Prostate gland (tissue), 2 donors: ENCODE measurements at regions not wholly inside any gene's neighbourhood (a gene's known extent, or its start where the extent isn't known, plus 50 kb on each side); places are given as distances from the start of the nearest gene placed in this dataset.
"Not testable (repeated sequence)": the region's sequence is repeated elsewhere in the genome, so short reads cannot be mapped to it uniquely, and the experiment has no call there.

Experiments used
- DNase-seq: peaks from one replicate; pipeline ENCODE4 v3.0.0-alpha.2; 2019; ENCODE audit warnings: low spot score
- H3K27ac ChIP-seq, 2 donors: fragments of 200-600 bp; sonication (generic); 2 replicates each; pipeline ENCODE4 v1.5.1; 2017 to 2019
- H3K27me3 ChIP-seq: fragments of 200-600 bp; sonication (generic); replicated peaks from 2 replicates; pipeline ENCODE4 v1.5.1; 2019; ENCODE audit not compliant: insufficient read depth
- H3K36me3 ChIP-seq, 2 donors: fragments of 200-600 bp; sonication (generic); 1 replicate in 1 of 2; 2 replicates in 1 of 2; pipeline versions ENCODE4 v1.5.1 to v1.8.1; 2017 to 2019
- H3K4me1 ChIP-seq: fragments of 200-600 bp; sonication (generic); replicated peaks from 2 replicates; pipeline ENCODE4 v1.5.1; 2019
- H3K4me3 ChIP-seq, 2 donors: fragments of 200-600 bp; sonication (generic); 2 replicates each; pipeline ENCODE4 v1.5.1; 2017 to 2019
- H3K9me3 ChIP-seq: fragments of 200-600 bp; sonication (generic); 2 replicates; pipeline ENCODE4 v1.5.1; 2017
- CTCF ChIP-seq, 4 experiments: fragments of 200-600 bp in 2 of 4; fragments of 450-650 bp in 2 of 4; sonication (generic) in 2 of 4; IDR thresholded peaks; 1 replicate in 3 of 4; 2 replicates in 1 of 4; pipeline ENCODE4 v1.5.1; 2016 to 2019; ENCODE audit warnings: antibody characterized with exemption in 4 of 4, mild to moderate bottlenecking in 2 of 4, moderate library complexity in 2 of 4
- POLR2A ChIP-seq: fragments of 450-650 bp; IDR thresholded peaks from one replicate; pipeline ENCODE4 v1.6.1; 2016; ENCODE audit warnings: antibody characterized with exemption, mild to moderate bottlenecking
- POLR2AphosphoS5 ChIP-seq: sonication (generic); formaldehyde crosslinking; IDR thresholded peaks from one replicate; pipeline ENCODE4 v1.6.1; 2017; ENCODE audit warnings: antibody characterized with exemption
- WGBS: methylation state at CpG from one replicate; pipeline ENCODE4 v1.1.5; 2018; 5-methylcytosine and 5-hydroxymethylcytosine counted together
- intact Hi-C: fragments of 100-400 bp; cut with DNase I; formaldehyde crosslinking; loops from one replicate; pipeline ENCODE4 v1.14.2; 2022

GRCh38 chr6:11848852-11849731, 70.5 kb upstream of the ADTRP start:
- no peaks in the 10 kb centered on the region for H3K27me3 ChIP-seq
- no peak overlapping the region for H3K4me3 ChIP-seq
- intact Hi-C loops = no loop called here
- no peaks in the 10 kb centered on the region for H3K36me3 ChIP-seq
- 33% methylated on average over 2 of the region's 2 CpGs for WGBS
- no peak overlapping the region for H3K27ac ChIP-seq
- no peaks in the 10 kb centered on the region for H3K4me1 ChIP-seq
- TF ChIP-seq POLR2AphosphoS5 (no peak), CTCF (IDR thresholded peaks at IDR 0.05) (no peak), POLR2A (no peak)
- no peak for DNase-seq
- no peaks in the 10 kb centered on the region for H3K9me3 ChIP-seq

- Histone ChIP-seq H3K4me3 (no peak overlapping the region), H3K36me3 (no peaks in the 10 kb centered on the region), H3K27ac (no peak overlapping the region), H3K4me1 (no peaks in the 10 kb centered on the region), H3K9me3 (no peaks in the 10 kb centered on the region), H3K27me3 (no peaks in the 10 kb centered on the region)
- WGBS = 93% methylated on average over 1 of the region's 1 CpG
- no peak for DNase-seq
- intact Hi-C loops = no loop called here
- TF ChIP-seq POLR2A (no peak), CTCF (IDR thresholded peaks at IDR 0.05) (no peak), POLR2AphosphoS5 (no peak)
Measured at GRCh38 chr6:11848346-11848651, 69.7 kb upstream of the ADTRP start.

- H3K27me3 ChIP-seq = no peaks in the 10 kb centered on the region
- DNase-seq = no peak
- no peaks in the 10 kb centered on the region for H3K9me3 ChIP-seq
- no peak overlapping the region for H3K27ac ChIP-seq
- intact Hi-C loops = no loop called here
- H3K4me1 ChIP-seq = no peaks in the 10 kb centered on the region
- no peak for TF ChIP-seq POLR2AphosphoS5
- no peak for TF ChIP-seq CTCF (IDR thresholded peaks at IDR 0.05)
- TF ChIP-seq POLR2A = no peak
- H3K4me3 ChIP-seq = no peak overlapping the region
- H3K36me3 ChIP-seq = no peaks in the 10 kb centered on the region
- WGBS = 91% methylated on average over 6 of the region's 6 CpGs
Measured at GRCh38 chr6:11847515-11848345, 69.1 kb upstream of the ADTRP start.

GRCh38 chr6:11847068-11847467, 68.5 kb upstream of the ADTRP start:
- H3K4me3 ChIP-seq, H3K36me3 ChIP-seq, H3K9me3 ChIP-seq, H3K27ac ChIP-seq, H3K4me1 ChIP-seq, DNase-seq, H3K27me3 ChIP-seq, intact Hi-C loops: not testable (repeated sequence)
- 98% methylated on average over 2 of the region's 2 CpGs for WGBS

- no peaks in the 10 kb centered on the region for H3K4me1 ChIP-seq
Measured at GRCh38 chr6:11845664-11846577, 67.3 kb upstream of the ADTRP start.

GRCh38 chr6:11842795-11843194, 64.2 kb upstream of the ADTRP start:
- H3K27ac ChIP-seq, intact Hi-C loops, H3K9me3 ChIP-seq, H3K4me1 ChIP-seq, H3K27me3 ChIP-seq, DNase-seq, H3K4me3 ChIP-seq, H3K36me3 ChIP-seq: not testable (repeated sequence)
- WGBS = 93% methylated on average over 3 of the region's 3 CpGs

More at GRCh38 chr6:11845664-11846577, 67.3 kb upstream of the ADTRP start:
- no peak overlapping the region for H3K27ac ChIP-seq
- intact Hi-C loops = no loop called here
- TF ChIP-seq CTCF (IDR thresholded peaks at IDR 0.05) = no peak
- H3K36me3 ChIP-seq = no peaks in the 10 kb centered on the region
- no peaks in the 10 kb centered on the region for H3K27me3 ChIP-seq
- 54% methylated on average over 5 of the region's 5 CpGs for WGBS
- H3K9me3 ChIP-seq = no peaks in the 10 kb centered on the region
- DNase-seq = no peak
- H3K4me3 ChIP-seq = no peak overlapping the region
